ENCODE measurements at regions not wholly inside any gene's neighbourhood (a gene's known extent, or its start where the extent isn't known, plus 50 kb on each side); places are given as distances from the start of the nearest gene placed in this dataset.

DNA sequence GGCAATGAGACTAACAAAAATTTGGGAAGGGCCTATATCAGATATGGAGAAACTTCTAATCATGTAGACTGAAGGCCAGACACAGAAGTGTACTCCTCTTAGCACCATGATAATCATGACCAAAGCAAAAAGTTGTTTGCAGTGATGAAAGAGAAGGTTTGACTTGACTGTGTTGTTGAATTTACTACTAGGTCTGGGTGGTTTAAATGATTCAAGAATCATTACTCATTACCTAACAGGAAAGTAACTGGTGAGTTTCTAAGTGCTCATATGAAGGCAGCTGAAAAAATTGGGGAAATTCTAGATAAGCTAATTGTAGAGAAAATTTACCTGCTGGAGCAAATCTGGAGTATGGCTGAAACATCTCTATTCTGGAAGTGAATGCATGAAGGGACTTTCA, 451.5 kb upstream of the SORCS1 start:
- TF ChIP-seq CTCF (IDR thresholded peaks at IDR 0.05 in 8 of 11, conservative IDR thresholded peaks at IDR 0.05 in 3 of 11) (no peak), POLR2AphosphoS5 (IDR thresholded peaks at IDR 0.05) (no peak), POLR2A (IDR thresholded peaks at IDR 0.05) (no peak)

All from spleen (tissue), 7 donors.